DOHH2 (cell line): ENCODE measurements at regions not wholly inside any gene's neighbourhood (a gene's known extent, or its start where the extent isn't known, plus 50 kb on each side); places are given as distances from the start of the nearest gene placed in this dataset.

Source experiments
- CTCF ChIP-seq: fragments of 200-600 bp; sonication (generic); IDR thresholded peaks from one replicate; pipeline ENCODE4 v1.5.1; 2014; ENCODE audit warnings: antibody characterized with exemption, mild to moderate bottlenecking, low read depth, low read length; ENCODE audit not compliant: poor library complexity, severe bottlenecking
- EZH2phosphoT487 ChIP-seq: fragments of 200-600 bp; sonication (generic); IDR thresholded peaks from 2 replicates; pipeline ENCODE4 v1.6.1; 2017; ENCODE audit warnings: borderline replicate concordance, mild to moderate bottlenecking, antibody characterized with exemption, low read length, moderate library complexity, mixed read lengths

- TF ChIP-seq CTCF (no peak), EZH2phosphoT487 (no peak)
Observed at GRCh38 chr11:110979696-110980095, 265.8 kb upstream of the POU2AF2 start.
